Calu3 (cell line): ENCODE measurements at regions not wholly inside any gene's neighbourhood (a gene's known extent, or its start where the extent isn't known, plus 50 kb on each side); places are given as distances from the start of the nearest gene placed in this dataset.

Experiments
- BruUV-seq: library from RNA; stranded (reverse); fragments of 400-500 nt; replicated peaks from 2 replicates; lab custom pipeline; 2021; lab: Mats Ljungman, UMichigan
- CTCF ChIA-PET: fragments of 300-600 bp; sonication (Branson Sonifier 250); formaldehyde crosslinking; loops from one replicate; lab custom pipeline; 2022; ENCODE audit warnings: antibody characterized with exemption; lab: Charles Lee
- DNase-seq: peaks from one replicate; pipeline ENCODE4 v3.0.0; 2022
- H3K27ac Mint-ChIP-seq: one replicate; pipeline ENCODE4 v1.8.0; 2022; ENCODE audit warnings: mixed read lengths; ENCODE audit not compliant: unreplicated experiment
- H3K27me3 Mint-ChIP-seq: one replicate; pipeline ENCODE4 v1.8.0; 2022; ENCODE audit warnings: mixed read lengths; ENCODE audit not compliant: unreplicated experiment
- H3K36me3 Mint-ChIP-seq: one replicate; pipeline ENCODE4 v1.8.0; 2022; ENCODE audit warnings: mild to moderate bottlenecking, moderate library complexity, mixed read lengths; ENCODE audit not compliant: insufficient read depth, unreplicated experiment
- H3K4me1 Mint-ChIP-seq: one replicate; pipeline ENCODE4 v1.8.0; 2022; ENCODE audit warnings: mild to moderate bottlenecking, low read depth, mixed read lengths; ENCODE audit not compliant: unreplicated experiment
- H3K4me3 Mint-ChIP-seq: one replicate; pipeline ENCODE4 v1.8.0; 2022; ENCODE audit warnings: mild to moderate bottlenecking, low read depth, moderate library complexity, mixed read lengths; ENCODE audit not compliant: unreplicated experiment
- H3K9me3 Mint-ChIP-seq: one replicate; pipeline ENCODE4 v1.8.0; 2022; ENCODE audit warnings: low read depth, mixed read lengths; ENCODE audit not compliant: unreplicated experiment
- intact Hi-C: fragments of 100-400 bp; cut with micrococcal nuclease; formaldehyde crosslinking; loops from one replicate; pipeline ENCODE4 v1.10.0; 2022; ENCODE audit not compliant: unreplicated experiment
- TF ChIP-seq, protein P1 (sequence below): fragments of 200-600 bp; IDR thresholded peaks from one replicate; pipeline ENCODE4 v1.8.0; 2022; ENCODE audit warnings: antibody characterized with exemption; ENCODE audit not compliant: unreplicated experiment

DNA sequence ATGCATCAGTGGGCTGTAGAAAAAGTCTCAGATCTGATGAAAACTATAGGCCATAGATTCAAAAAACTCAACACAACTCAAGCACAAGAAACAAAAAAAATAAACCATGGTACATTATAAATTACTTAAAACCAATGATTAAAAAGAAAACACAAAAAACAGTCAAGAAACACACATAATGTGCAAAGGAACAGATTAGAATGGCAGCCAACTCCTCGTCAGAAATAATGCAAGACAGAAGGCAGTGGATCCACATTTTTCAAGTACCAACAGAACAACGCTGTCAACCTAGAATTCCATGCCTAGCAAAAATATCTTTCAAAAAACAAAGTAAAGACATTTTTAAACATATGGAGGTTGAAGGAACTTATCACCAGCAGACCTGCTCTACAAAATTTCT is 69.7 kb downstream of the PSMB1 start:
- intact Hi-C loops = loop anchor here (2.0 kb wide), 1 partner anchor 35 kb away; no protein-coding TSS in a partner anchor
- Mint-ChIP-seq H3K27me3 (peaks cover 22% of the 10 kb centered on the region), H3K4me1 (no peaks in the 10 kb centered on the region), H3K4me3 (no peak overlapping the region), H3K9me3 (no peaks in the 10 kb centered on the region), H3K27ac (no peak overlapping the region), H3K36me3 (no peaks in the 10 kb centered on the region)
- no TSS peak for BruUV-seq
- TF ChIP-seq, protein P1, sequence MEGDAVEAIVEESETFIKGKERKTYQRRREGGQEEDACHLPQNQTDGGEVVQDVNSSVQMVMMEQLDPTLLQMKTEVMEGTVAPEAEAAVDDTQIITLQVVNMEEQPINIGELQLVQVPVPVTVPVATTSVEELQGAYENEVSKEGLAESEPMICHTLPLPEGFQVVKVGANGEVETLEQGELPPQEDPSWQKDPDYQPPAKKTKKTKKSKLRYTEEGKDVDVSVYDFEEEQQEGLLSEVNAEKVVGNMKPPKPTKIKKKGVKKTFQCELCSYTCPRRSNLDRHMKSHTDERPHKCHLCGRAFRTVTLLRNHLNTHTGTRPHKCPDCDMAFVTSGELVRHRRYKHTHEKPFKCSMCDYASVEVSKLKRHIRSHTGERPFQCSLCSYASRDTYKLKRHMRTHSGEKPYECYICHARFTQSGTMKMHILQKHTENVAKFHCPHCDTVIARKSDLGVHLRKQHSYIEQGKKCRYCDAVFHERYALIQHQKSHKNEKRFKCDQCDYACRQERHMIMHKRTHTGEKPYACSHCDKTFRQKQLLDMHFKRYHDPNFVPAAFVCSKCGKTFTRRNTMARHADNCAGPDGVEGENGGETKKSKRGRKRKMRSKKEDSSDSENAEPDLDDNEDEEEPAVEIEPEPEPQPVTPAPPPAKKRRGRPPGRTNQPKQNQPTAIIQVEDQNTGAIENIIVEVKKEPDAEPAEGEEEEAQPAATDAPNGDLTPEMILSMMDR = no peak
- no peak for DNase-seq
- CTCF ChIA-PET = no interaction called here

DNA sequence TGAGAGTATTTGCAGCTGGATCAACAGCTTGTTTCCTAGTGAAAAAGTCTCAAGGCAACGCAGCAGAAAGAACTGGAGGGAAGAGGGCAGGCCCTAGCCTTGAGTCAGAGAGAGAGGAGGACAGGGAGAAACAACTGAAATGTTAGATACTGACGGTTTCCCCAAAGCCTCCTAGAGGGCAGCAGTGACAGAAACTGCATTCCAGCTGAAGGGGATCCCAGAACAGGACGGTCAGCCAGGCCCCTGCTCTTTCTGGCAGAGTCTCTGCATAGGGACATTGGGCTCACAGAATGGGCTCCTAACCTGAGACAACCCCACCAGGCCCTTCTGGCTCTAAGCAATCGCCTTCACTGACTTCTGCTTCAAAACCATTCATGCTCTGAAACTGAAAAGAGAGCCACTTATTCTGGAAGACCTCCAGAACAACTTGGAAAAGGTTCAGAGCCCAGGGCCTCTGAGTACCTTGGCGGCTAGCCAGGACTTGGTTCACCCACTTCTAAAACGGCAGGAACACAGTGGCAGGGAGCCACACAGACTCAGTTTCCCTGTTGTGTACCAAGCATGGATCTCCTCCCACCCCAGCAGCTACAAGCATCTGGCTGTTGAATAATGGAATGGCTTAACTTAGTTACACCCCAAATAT is 72.9 kb downstream of the PSMB1 start:
- TF ChIP-seq, protein P1 = no peak
- intact Hi-C loops = no loop called here
- Mint-ChIP-seq H3K27me3 (peaks cover 29% of the 10 kb centered on the region), H3K4me1 (no peaks in the 10 kb centered on the region), H3K9me3 (no peaks in the 10 kb centered on the region), H3K4me3 (no peak overlapping the region), H3K36me3 (no peaks in the 10 kb centered on the region), H3K27ac (no peak overlapping the region)
- DNase-seq = no peak
- CTCF ChIA-PET = no interaction called here
- no TSS peak for BruUV-seq

DNA sequence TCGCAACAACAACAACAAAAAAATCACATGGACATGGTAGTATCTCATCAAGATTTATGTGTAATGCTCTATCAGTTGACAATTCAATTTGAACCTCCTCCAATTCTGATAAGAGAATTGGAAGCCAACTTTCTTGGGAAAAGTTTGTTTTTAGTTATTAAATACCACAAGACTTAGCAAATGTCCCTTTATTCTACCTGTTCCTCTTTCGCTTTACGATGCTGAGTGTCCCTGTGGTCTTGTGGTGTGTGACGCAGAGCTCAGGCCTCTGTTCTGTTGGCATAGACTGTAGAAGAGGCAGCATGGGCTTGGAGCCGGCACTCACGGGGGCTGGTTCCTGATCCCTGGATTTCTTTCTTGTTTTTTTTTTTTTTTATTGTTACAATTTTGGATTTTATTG is 76.7 kb downstream of the PSMB1 start:
- intact Hi-C loops = no loop called here
- CTCF ChIA-PET = no interaction called here
- no peak for DNase-seq
- Mint-ChIP-seq H3K4me1 (no peaks in the 10 kb centered on the region), H3K4me3 (no peak overlapping the region), H3K27me3 (peaks cover 40% of the 10 kb centered on the region), H3K36me3 (no peaks in the 10 kb centered on the region), H3K9me3 (no peaks in the 10 kb centered on the region), H3K27ac (no peak overlapping the region)
- no TSS peak for BruUV-seq
- TF ChIP-seq, protein P1 = no peak

- intact Hi-C loops = no loop called here
- DNase-seq = no peak
- Mint-ChIP-seq H3K27ac (no peak overlapping the region), H3K9me3 (no peaks in the 10 kb centered on the region), H3K4me1 (no peaks in the 10 kb centered on the region), H3K4me3 (no peak overlapping the region), H3K27me3 (peaks cover 48% of the 10 kb centered on the region), H3K36me3 (no peaks in the 10 kb centered on the region)
- CTCF ChIA-PET = no interaction called here
- TF ChIP-seq, protein P1 = no peak
- no TSS peak for BruUV-seq
Observed at GRCh38 chr6:170475118-170475517, 78.0 kb downstream of the PSMB1 start.
